Femur (tissue), 1 donor: ENCODE measurements at regions not wholly inside any gene's neighbourhood (a gene's known extent, or its start where the extent isn't known, plus 50 kb on each side); places are given as distances from the start of the nearest gene placed in this dataset.

ENCODE experiments used
- DNase-seq: peaks from one replicate; pipeline ENCODE4 v3.0.0-alpha.2; 2017

- DNase-seq: no peak
Observed at GRCh38 chrX:9087271-9088040, 53.5 kb upstream of the FAM9B start.

GRCh38 chrX:9088896-9089295, 55.0 kb upstream of the FAM9B start:
- no peak for DNase-seq

GRCh38 chrX:9090766-9091165, 56.8 kb upstream of the FAM9B start:
- no peak for DNase-seq

GRCh38 chrX:9091258-9091657, 57.3 kb upstream of the FAM9B start:
- no peak for DNase-seq

GRCh38 chrX:9102956-9103355, 69.0 kb upstream of the FAM9B start:
- DNase-seq: no peak

GRCh38 chrX:9108054-9108453, 74.1 kb upstream of the FAM9B start:
- DNase-seq: no peak

GRCh38 chrX:9110808-9111207, 76.9 kb upstream of the FAM9B start:
- DNase-seq: no peak

GRCh38 chrX:9114245-9114644, 80.3 kb upstream of the FAM9B start:
- no peak for DNase-seq

- DNase-seq: no peak
Observed at GRCh38 chrX:9117851-9118250, 83.9 kb upstream of the FAM9B start.

GRCh38 chrX:9122519-9123245, 88.8 kb upstream of the FAM9B start:
- no peak for DNase-seq

GRCh38 chrX:9127986-9128385, 94.1 kb upstream of the FAM9B start:
- DNase-seq: no peak

- no peak for DNase-seq
Observed at GRCh38 chrX:9130031-9130430, 96.1 kb upstream of the FAM9B start.

- DNase-seq: no peak
Observed at GRCh38 chrX:9131066-9131465, 97.1 kb upstream of the FAM9B start.

GRCh38 chrX:9132036-9132638, 98.2 kb upstream of the FAM9B start:
- no peak for DNase-seq

- no peak for DNase-seq
Observed at GRCh38 chrX:9133426-9133825, 99.5 kb upstream of the FAM9B start.

GRCh38 chrX:9134366-9134765, 100.4 kb upstream of the FAM9B start:
- DNase-seq: no peak

GRCh38 chrX:9135901-9136510, 102.1 kb upstream of the FAM9B start:
- no peak for DNase-seq

- no peak for DNase-seq
Observed at GRCh38 chrX:9137152-9137551, 103.2 kb upstream of the FAM9B start.

GRCh38 chrX:9141496-9141895, 107.6 kb upstream of the FAM9B start:
- no peak for DNase-seq

- DNase-seq: no peak
Observed at GRCh38 chrX:9144701-9145241, 110.8 kb upstream of the FAM9B start.

GRCh38 chrX:9146657-9147056, 112.7 kb upstream of the FAM9B start:
- DNase-seq: no peak

GRCh38 chrX:9147086-9147485, 113.2 kb upstream of the FAM9B start:
- DNase-seq: no peak

GRCh38 chrX:9147726-9148125, 113.8 kb upstream of the FAM9B start:
- DNase-seq: no peak
